Astrocyte (in vitro differentiated cells and primary cell): ENCODE measurements at regions not wholly inside any gene's neighbourhood (a gene's known extent, or its start where the extent isn't known, plus 50 kb on each side); places are given as distances from the start of the nearest gene placed in this dataset.

Experiments
- DNase-seq: peaks from one replicate; pipeline ENCODE4 v3.0.0-alpha.2; 2010; ENCODE audit warnings: low read depth
- FAIRE-seq: peaks from 2 replicates; lab custom pipeline; 2011; peaks lifted over from hg19 to GRCh38; lab: Jason Lieb, UNC
- H2AFZ ChIP-seq: 2 replicates; pipeline ENCODE4 v1.6.0; 2012; ENCODE audit warnings: low read depth, low read length, inconsistent platforms
- H3K27ac ChIP-seq: 2 replicates; pipeline ENCODE4 v1.5.1; 2011; ENCODE audit warnings: low read depth, low read length, inconsistent platforms
- H3K27me3 ChIP-seq: 2 replicates; pipeline ENCODE4 v1.6.0; 2011; ENCODE audit warnings: low read length, inconsistent platforms; ENCODE audit not compliant: insufficient read depth
- H3K36me3 ChIP-seq: 2 replicates; pipeline ENCODE4 v1.5.1; 2011; ENCODE audit warnings: low read length, inconsistent platforms; ENCODE audit not compliant: insufficient read depth
- H3K4me1 ChIP-seq: 2 replicates; pipeline ENCODE4 v1.5.1; 2011; ENCODE audit warnings: low read length, inconsistent platforms; ENCODE audit not compliant: insufficient read depth
- H3K4me2 ChIP-seq: 2 replicates; pipeline ENCODE4 v1.6.0; 2012; ENCODE audit warnings: low read length, inconsistent platforms
- H3K4me3 ChIP-seq: 2 replicates; pipeline ENCODE4 v1.5.1; 2011; ENCODE audit warnings: low read depth, mild to moderate bottlenecking, low read length, inconsistent platforms; ENCODE audit not compliant: insufficient read depth
- H3K79me2 ChIP-seq: 2 replicates; pipeline ENCODE4 v1.6.0; 2012; ENCODE audit warnings: mild to moderate bottlenecking, low read length, inconsistent platforms; ENCODE audit not compliant: insufficient read depth
- H3K9ac ChIP-seq: 2 replicates; pipeline ENCODE4 v1.6.0; 2012; ENCODE audit warnings: mild to moderate bottlenecking, low read length, inconsistent platforms
- H3K9me3 ChIP-seq: 2 replicates; pipeline ENCODE4 v1.5.1; 2012; ENCODE audit warnings: low read depth, mild to moderate bottlenecking, low read length, inconsistent platforms; ENCODE audit not compliant: insufficient read depth
- H4K20me1 ChIP-seq: 2 replicates; pipeline ENCODE4 v1.6.0; 2012; ENCODE audit warnings: low read length, inconsistent platforms; ENCODE audit not compliant: insufficient read depth
- H3K27ac Mint-ChIP-seq: one replicate; pipeline ENCODE4 v1.8.0; 2021; ENCODE audit warnings: mild to moderate bottlenecking, mixed read lengths; ENCODE audit not compliant: unreplicated experiment
- H3K27me3 Mint-ChIP-seq: one replicate; pipeline ENCODE4 v1.8.0; 2021; ENCODE audit warnings: low read depth, mixed read lengths; ENCODE audit not compliant: unreplicated experiment
- H3K36me3 Mint-ChIP-seq: one replicate; pipeline ENCODE4 v1.8.0; 2021; ENCODE audit warnings: low read depth, mixed read lengths; ENCODE audit not compliant: unreplicated experiment
- H3K4me1 Mint-ChIP-seq: one replicate; pipeline ENCODE4 v1.8.0; 2021; ENCODE audit warnings: low read depth, mixed read lengths; ENCODE audit not compliant: unreplicated experiment
- H3K4me3 Mint-ChIP-seq: one replicate; pipeline ENCODE4 v1.8.0; 2021; ENCODE audit warnings: mild to moderate bottlenecking, moderate library complexity, mixed read lengths; ENCODE audit not compliant: unreplicated experiment
- H3K9me3 Mint-ChIP-seq: one replicate; pipeline ENCODE4 v1.8.0; 2021; ENCODE audit warnings: mild to moderate bottlenecking, mixed read lengths; ENCODE audit not compliant: unreplicated experiment
- EZH2 ChIP-seq: IDR thresholded peaks from 2 replicates; pipeline ENCODE4 v1.6.1; 2012; ENCODE audit warnings: mild to moderate bottlenecking, low read length, inconsistent platforms; ENCODE audit not compliant: insufficient read depth
- TF ChIP-seq, protein P1 (sequence below): IDR thresholded peaks from 2 replicates; pipeline ENCODE4 v1.5.1; 2011; ENCODE audit warnings: low read depth, mild to moderate bottlenecking, inconsistent platforms, low read length, moderate library complexity; ENCODE audit not compliant: insufficient read depth

DNA sequence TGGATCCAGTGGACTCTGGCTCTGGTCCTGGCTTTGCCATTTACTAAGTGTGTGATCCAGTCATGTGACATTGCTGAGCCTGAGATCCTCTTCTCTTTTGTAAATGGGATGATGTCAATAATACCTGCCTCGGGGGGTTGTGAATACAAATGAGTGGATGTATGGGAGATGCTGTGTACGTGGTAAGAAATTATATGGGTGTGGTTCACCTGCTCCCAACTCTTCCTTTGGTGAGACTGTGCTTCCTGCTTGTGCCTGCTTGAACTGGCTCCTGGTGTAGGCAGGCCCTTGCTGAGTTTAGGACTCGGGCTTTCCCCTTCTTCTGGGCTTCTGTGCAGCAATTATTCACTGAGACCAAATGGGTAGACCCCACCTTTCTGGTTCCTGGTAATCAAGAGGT is 189.5 kb upstream of the FRMD6 start:
- FAIRE-seq (no peak), DNase-seq (no peak)
- no peak overlapping the region for H3K9ac ChIP-seq
- H3K27ac Mint-ChIP-seq = no peak overlapping the region
- no peaks in the 10 kb centered on the region for H4K20me1 ChIP-seq
- H3K4me1 Mint-ChIP-seq = peaks cover 31% of the 10 kb centered on the region
- H3K4me2 ChIP-seq = no peak overlapping the region
- H3K27ac ChIP-seq = no peak overlapping the region
- no peak overlapping the region for H3K4me3 Mint-ChIP-seq
- TF ChIP-seq EZH2 = no peak
- TF ChIP-seq, protein P1, sequence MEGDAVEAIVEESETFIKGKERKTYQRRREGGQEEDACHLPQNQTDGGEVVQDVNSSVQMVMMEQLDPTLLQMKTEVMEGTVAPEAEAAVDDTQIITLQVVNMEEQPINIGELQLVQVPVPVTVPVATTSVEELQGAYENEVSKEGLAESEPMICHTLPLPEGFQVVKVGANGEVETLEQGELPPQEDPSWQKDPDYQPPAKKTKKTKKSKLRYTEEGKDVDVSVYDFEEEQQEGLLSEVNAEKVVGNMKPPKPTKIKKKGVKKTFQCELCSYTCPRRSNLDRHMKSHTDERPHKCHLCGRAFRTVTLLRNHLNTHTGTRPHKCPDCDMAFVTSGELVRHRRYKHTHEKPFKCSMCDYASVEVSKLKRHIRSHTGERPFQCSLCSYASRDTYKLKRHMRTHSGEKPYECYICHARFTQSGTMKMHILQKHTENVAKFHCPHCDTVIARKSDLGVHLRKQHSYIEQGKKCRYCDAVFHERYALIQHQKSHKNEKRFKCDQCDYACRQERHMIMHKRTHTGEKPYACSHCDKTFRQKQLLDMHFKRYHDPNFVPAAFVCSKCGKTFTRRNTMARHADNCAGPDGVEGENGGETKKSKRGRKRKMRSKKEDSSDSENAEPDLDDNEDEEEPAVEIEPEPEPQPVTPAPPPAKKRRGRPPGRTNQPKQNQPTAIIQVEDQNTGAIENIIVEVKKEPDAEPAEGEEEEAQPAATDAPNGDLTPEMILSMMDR = no peak
- no peaks in the 10 kb centered on the region for H3K27me3 Mint-ChIP-seq
- peaks cover 19% of the 10 kb centered on the region for H3K4me1 ChIP-seq
- H3K79me2 ChIP-seq = no peaks in the 10 kb centered on the region
- H3K27me3 ChIP-seq = no peaks in the 10 kb centered on the region
- H3K36me3 ChIP-seq = no peaks in the 10 kb centered on the region
- no peaks in the 10 kb centered on the region for H3K9me3 ChIP-seq
- H2AFZ ChIP-seq = no peak overlapping the region
- no peaks in the 10 kb centered on the region for H3K9me3 Mint-ChIP-seq
- H3K36me3 Mint-ChIP-seq = peaks cover 4% of the 10 kb centered on the region
- no peak overlapping the region for H3K4me3 ChIP-seq

GRCh38 chr14:51462706-51463105 is 189.0 kb upstream of the FRMD6 start:
- no peaks in the 10 kb centered on the region for H4K20me1 ChIP-seq
- H3K4me1 ChIP-seq = peaks cover 15% of the 10 kb centered on the region
- H3K4me3 ChIP-seq = no peak overlapping the region
- H3K36me3 Mint-ChIP-seq = no peaks in the 10 kb centered on the region
- no peaks in the 10 kb centered on the region for H3K27me3 ChIP-seq
- H2AFZ ChIP-seq = no peak overlapping the region
- no peaks in the 10 kb centered on the region for H3K9me3 ChIP-seq
- H3K4me1 Mint-ChIP-seq = peaks cover 30% of the 10 kb centered on the region
- H3K4me3 Mint-ChIP-seq = no peak overlapping the region
- TF ChIP-seq, protein P1 = no peak
- no peak for TF ChIP-seq EZH2
- H3K27ac ChIP-seq = no peak overlapping the region
- H3K36me3 ChIP-seq = no peaks in the 10 kb centered on the region
- H3K27ac Mint-ChIP-seq = no peak overlapping the region
- no peaks in the 10 kb centered on the region for H3K9me3 Mint-ChIP-seq
- DNase-seq (no peak), FAIRE-seq (no peak)
- H3K79me2 ChIP-seq = no peaks in the 10 kb centered on the region
- no peaks in the 10 kb centered on the region for H3K27me3 Mint-ChIP-seq
- H3K4me2 ChIP-seq = no peak overlapping the region
- H3K9ac ChIP-seq = no peak overlapping the region

- Histone ChIP-seq H3K4me3 (no peak overlapping the region), H4K20me1 (no peaks in the 10 kb centered on the region), H3K4me1 (peaks cover 8% of the 10 kb centered on the region), H3K36me3 (no peaks in the 10 kb centered on the region), H3K9me3 (no peaks in the 10 kb centered on the region), H3K79me2 (no peaks in the 10 kb centered on the region), H3K27me3 (no peaks in the 10 kb centered on the region), H3K4me2 (no peak overlapping the region), H3K27ac (no peak overlapping the region), H3K9ac (no peak overlapping the region), H2AFZ (no peak overlapping the region)
- Mint-ChIP-seq H3K4me1 (peaks cover 22% of the 10 kb centered on the region), H3K27ac (no peak overlapping the region), H3K9me3 (no peaks in the 10 kb centered on the region), H3K27me3 (no peaks in the 10 kb centered on the region), H3K36me3 (no peaks in the 10 kb centered on the region), H3K4me3 (no peak overlapping the region)
- DNase-seq (no peak), FAIRE-seq (no peak)
- TF ChIP-seq EZH2 = no peak
- TF ChIP-seq, protein P1 = no peak
Measured at GRCh38 chr14:51463461-51463860, 188.2 kb upstream of the FRMD6 start.
